SU-DHL-6 (cell line): ENCODE measurements at regions not wholly inside any gene's neighbourhood (a gene's known extent, or its start where the extent isn't known, plus 50 kb on each side); places are given as distances from the start of the nearest gene placed in this dataset.

Experiments used
- H2AFZ ChIP-seq: fragments of 200-600 bp; sonication (generic); 2 replicates; pipeline ENCODE4 v1.6.1; 2014; ENCODE audit warnings: low read depth, mild to moderate bottlenecking, moderate library complexity, mixed read lengths, antibody characterized with exemption, low read length; ENCODE audit not compliant: severe bottlenecking
- H3F3A ChIP-seq: fragments of 200-600 bp; shearing (Covaris generic); 2 replicates; pipeline ENCODE4 v1.6.0; 2016; ENCODE audit warnings: antibody characterized with exemption, mild to moderate bottlenecking; ENCODE audit not compliant: insufficient read depth
- H3K27ac ChIP-seq: fragments of 200-600 bp; sonication (generic); 2 replicates; pipeline ENCODE4 v1.5.1; 2016; ENCODE audit warnings: low read depth, mild to moderate bottlenecking, low read length, moderate library complexity, mixed read lengths
- H3K27me3 ChIP-seq: fragments of 200-600 bp; sonication (generic), shearing (Covaris generic); 2 replicates; pipeline ENCODE4 v1.6.0; 2014; ENCODE audit warnings: mild to moderate bottlenecking, low read length
- H3K36me3 ChIP-seq: fragments of 200-600 bp; sonication (generic); 2 replicates; pipeline ENCODE4 v1.6.1; 2014; ENCODE audit warnings: mild to moderate bottlenecking, low read length, mixed read lengths
- H3K4me2 ChIP-seq: fragments of 300-600, 200-600 bp; shearing (Covaris generic), sonication (generic); 2 replicates; pipeline ENCODE4 v1.6.0; 2014; ENCODE audit warnings: low read length, low read depth, mild to moderate bottlenecking; ENCODE audit not compliant: poor library complexity, severe bottlenecking
- H3K4me3 ChIP-seq: fragments of 200-600 bp; sonication (generic); 2 replicates; pipeline ENCODE4 v1.5.1; 2014; ENCODE audit warnings: antibody characterized with exemption, low read length, mild to moderate bottlenecking, mixed read lengths; ENCODE audit not compliant: insufficient read depth, poor library complexity, severe bottlenecking
- H3K79me2 ChIP-seq: fragments of 200-600 bp; sonication (generic); 2 replicates; pipeline ENCODE4 v1.6.1; 2014; ENCODE audit warnings: mild to moderate bottlenecking, low read length, moderate library complexity; ENCODE audit not compliant: insufficient read depth
- H3K9ac ChIP-seq: fragments of 200-600 bp; sonication (generic); 2 replicates; pipeline ENCODE4 v1.7.0; 2014; ENCODE audit warnings: mild to moderate bottlenecking, low read length
- H3K9me2 ChIP-seq: fragments of 200-600 bp; sonication (generic); replicated peaks from 2 replicates; pipeline ENCODE4 v1.6.1; 2014; ENCODE audit warnings: low read length; ENCODE audit not compliant: insufficient read depth
- H3K9me3 ChIP-seq: fragments of 200-600 bp; sonication (generic); 2 replicates; pipeline ENCODE4 v1.6.1; 2014; ENCODE audit warnings: low read length, mixed read lengths; ENCODE audit not compliant: insufficient read depth
- H4K20me1 ChIP-seq: fragments of 200-600 bp; sonication (generic); 2 replicates; pipeline ENCODE4 v1.6.1; 2014; ENCODE audit warnings: low read depth, mild to moderate bottlenecking, antibody characterized with exemption, low read length, moderate library complexity, mixed read lengths
- EZH2phosphoT487 ChIP-seq: fragments of 200-600 bp; sonication (generic), shearing (Covaris generic); conservative IDR thresholded peaks from 2 replicates; pipeline ENCODE4 v1.6.1; 2018; ENCODE audit warnings: mild to moderate bottlenecking, antibody characterized with exemption, low read length, moderate library complexity, mixed read lengths
- TF ChIP-seq, protein P1 (sequence below): fragments of 200-600 bp; sonication (generic); IDR thresholded peaks from one replicate; pipeline ENCODE4 v1.5.1; 2017; ENCODE audit warnings: antibody characterized with exemption, mild to moderate bottlenecking, low read length, moderate library complexity; ENCODE audit not compliant: insufficient read depth, poor library complexity, severe bottlenecking

GRCh38 chr12:118822512-118822911 is 158.8 kb upstream of the SRRM4 start:
- no peak overlapping the region for H2AFZ ChIP-seq
- H3K79me2 ChIP-seq: no peaks in the 10 kb centered on the region
- no peak overlapping the region for H3K27ac ChIP-seq
- TF ChIP-seq, protein P1, sequence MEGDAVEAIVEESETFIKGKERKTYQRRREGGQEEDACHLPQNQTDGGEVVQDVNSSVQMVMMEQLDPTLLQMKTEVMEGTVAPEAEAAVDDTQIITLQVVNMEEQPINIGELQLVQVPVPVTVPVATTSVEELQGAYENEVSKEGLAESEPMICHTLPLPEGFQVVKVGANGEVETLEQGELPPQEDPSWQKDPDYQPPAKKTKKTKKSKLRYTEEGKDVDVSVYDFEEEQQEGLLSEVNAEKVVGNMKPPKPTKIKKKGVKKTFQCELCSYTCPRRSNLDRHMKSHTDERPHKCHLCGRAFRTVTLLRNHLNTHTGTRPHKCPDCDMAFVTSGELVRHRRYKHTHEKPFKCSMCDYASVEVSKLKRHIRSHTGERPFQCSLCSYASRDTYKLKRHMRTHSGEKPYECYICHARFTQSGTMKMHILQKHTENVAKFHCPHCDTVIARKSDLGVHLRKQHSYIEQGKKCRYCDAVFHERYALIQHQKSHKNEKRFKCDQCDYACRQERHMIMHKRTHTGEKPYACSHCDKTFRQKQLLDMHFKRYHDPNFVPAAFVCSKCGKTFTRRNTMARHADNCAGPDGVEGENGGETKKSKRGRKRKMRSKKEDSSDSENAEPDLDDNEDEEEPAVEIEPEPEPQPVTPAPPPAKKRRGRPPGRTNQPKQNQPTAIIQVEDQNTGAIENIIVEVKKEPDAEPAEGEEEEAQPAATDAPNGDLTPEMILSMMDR: no peak
- TF ChIP-seq EZH2phosphoT487: no peak
- no peaks in the 10 kb centered on the region for H3F3A ChIP-seq
- no peak overlapping the region for H3K4me2 ChIP-seq
- H3K4me3 ChIP-seq: no peak overlapping the region
- no peaks in the 10 kb centered on the region for H4K20me1 ChIP-seq
- H3K27me3 ChIP-seq: no peaks in the 10 kb centered on the region
- H3K9me3 ChIP-seq: no peaks in the 10 kb centered on the region
- H3K9me2 ChIP-seq: no peaks in the 10 kb centered on the region
- no peak overlapping the region for H3K9ac ChIP-seq
- no peaks in the 10 kb centered on the region for H3K36me3 ChIP-seq

DNA sequence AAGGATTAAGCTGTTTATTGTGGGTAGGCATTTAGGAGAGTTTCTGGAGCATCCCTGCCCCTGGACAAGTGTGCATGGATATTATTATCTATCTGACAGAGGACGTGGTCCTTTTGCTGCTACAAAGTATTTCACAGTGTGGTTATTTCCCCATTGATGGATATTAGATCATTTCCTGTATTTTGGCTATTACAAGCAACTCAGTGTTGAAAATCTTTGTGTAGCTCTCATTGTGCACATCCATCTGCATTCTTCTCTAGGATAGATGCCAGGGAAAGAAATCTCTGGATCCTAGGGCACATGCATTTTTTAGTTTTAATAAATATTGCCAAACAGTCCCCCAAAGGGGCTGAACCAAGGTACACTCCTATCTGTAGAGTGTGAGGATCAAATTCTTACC is 154.3 kb upstream of the SRRM4 start:
- Histone ChIP-seq H3K9me2 (no peaks in the 10 kb centered on the region), H2AFZ (no peak overlapping the region), H3K79me2 (no peaks in the 10 kb centered on the region), H3K4me2 (no peak overlapping the region), H3F3A (no peaks in the 10 kb centered on the region), H3K4me3 (no peak overlapping the region), H3K27me3 (no peaks in the 10 kb centered on the region), H3K36me3 (no peaks in the 10 kb centered on the region), H4K20me1 (no peaks in the 10 kb centered on the region), H3K9ac (no peak overlapping the region), H3K9me3 (no peaks in the 10 kb centered on the region), H3K27ac (no peak overlapping the region)
- TF ChIP-seq, protein P1: no peak
- TF ChIP-seq EZH2phosphoT487: no peak

DNA sequence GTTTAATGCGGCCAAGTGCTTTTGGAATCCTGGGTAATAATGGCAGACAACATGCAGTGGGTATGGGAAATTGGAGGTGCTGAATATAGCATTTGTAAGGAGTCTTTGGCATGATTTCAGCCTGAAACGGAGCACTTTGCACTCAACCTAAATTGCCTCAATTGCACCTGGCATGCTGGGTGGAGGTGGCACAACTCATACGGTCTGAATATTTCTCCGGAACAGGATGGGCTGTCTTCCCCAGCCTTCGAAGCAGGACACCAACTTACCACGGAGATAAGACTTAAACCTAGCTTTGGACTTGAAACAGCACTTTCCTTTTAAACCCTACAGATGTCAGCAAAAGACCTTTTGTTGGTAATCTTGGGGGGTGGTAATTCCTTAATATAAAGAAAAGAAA is 153.7 kb upstream of the SRRM4 start:
- H3K27ac ChIP-seq: no peak overlapping the region
- H2AFZ ChIP-seq: no peak overlapping the region
- H3F3A ChIP-seq: no peaks in the 10 kb centered on the region
- H3K4me3 ChIP-seq: no peak overlapping the region
- H3K9me2 ChIP-seq: no peaks in the 10 kb centered on the region
- no peak overlapping the region for H3K9ac ChIP-seq
- no peaks in the 10 kb centered on the region for H4K20me1 ChIP-seq
- H3K27me3 ChIP-seq: no peaks in the 10 kb centered on the region
- no peaks in the 10 kb centered on the region for H3K36me3 ChIP-seq
- no peaks in the 10 kb centered on the region for H3K9me3 ChIP-seq
- TF ChIP-seq, protein P1: no peak
- no peak for TF ChIP-seq EZH2phosphoT487
- no peak overlapping the region for H3K4me2 ChIP-seq
- H3K79me2 ChIP-seq: no peaks in the 10 kb centered on the region
